BE2C (cell line): ENCODE measurements at regions not wholly inside any gene's neighbourhood (a gene's known extent, or its start where the extent isn't known, plus 50 kb on each side); places are given as distances from the start of the nearest gene placed in this dataset.

Experiments
- DNase-seq: peaks from one replicate; pipeline ENCODE4 v3.0.0-alpha.2; 2020
- H3K27me3 ChIP-seq: fragments of 250-450 bp; sonication (Bioruptor Pico); 2 replicates; pipeline ENCODE4 v1.5.1; 2020; ENCODE audit warnings: mild to moderate bottlenecking
- H3K36me3 ChIP-seq: fragments of 250-450 bp; sonication (Bioruptor Pico); 2 replicates; pipeline ENCODE4 v1.5.1; 2020; ENCODE audit warnings: mild to moderate bottlenecking
- H3K4me1 ChIP-seq: fragments of 250-450 bp; sonication (Bioruptor Pico); 2 replicates; pipeline ENCODE4 v1.5.1; 2020
- H3K4me3 ChIP-seq: 2 replicates; pipeline ENCODE4 v1.5.1; 2011; ENCODE audit warnings: low read depth, low read length
- H3K9me3 ChIP-seq: fragments of 250-450 bp; sonication (Bioruptor Pico); 2 replicates; pipeline ENCODE4 v1.5.1; 2020
- CTCF ChIP-seq: IDR thresholded peaks from 2 replicates; pipeline ENCODE4 v1.5.1; 2012; ENCODE audit warnings: mild to moderate bottlenecking, low read depth, low read length

GRCh38 chr12:125786143-125786542, 720.9 kb downstream of the AACS start:
- H3K9me3 ChIP-seq, result no peaks in the 10 kb centered on the region; the same call in 1 of the 2 replicates
- no peaks in the 10 kb centered on the region for H3K4me1 ChIP-seq
- no peaks in the 10 kb centered on the region for H3K27me3 ChIP-seq
- no peaks in the 10 kb centered on the region for H3K36me3 ChIP-seq
- H3K4me3 ChIP-seq, result no peak overlapping the region
- DNase-seq, result no peak
- TF ChIP-seq CTCF, result no peak

GRCh38 chr12:125794401-125794800, 729.2 kb downstream of the AACS start:
- H3K4me3 ChIP-seq, result no peak overlapping the region
- H3K27me3 ChIP-seq, result no peaks in the 10 kb centered on the region
- H3K36me3 ChIP-seq, result no peaks in the 10 kb centered on the region
- DNase-seq, result no peak
- no peak for TF ChIP-seq CTCF
- no peaks in the 10 kb centered on the region; the same call in 1 of the 2 replicates for H3K9me3 ChIP-seq
- no peaks in the 10 kb centered on the region for H3K4me1 ChIP-seq

- H3K36me3 ChIP-seq, result no peaks in the 10 kb centered on the region
- no peak for DNase-seq
- no peaks in the 10 kb centered on the region; the same call in 1 of the 2 replicates for H3K9me3 ChIP-seq
- no peaks in the 10 kb centered on the region for H3K4me1 ChIP-seq
- H3K4me3 ChIP-seq, result no peak overlapping the region
- TF ChIP-seq CTCF, result no peak
- H3K27me3 ChIP-seq, result no peaks in the 10 kb centered on the region
Measured at GRCh38 chr12:125797421-125798175, 732.4 kb downstream of the AACS start.

GRCh38 chr12:125804660-125805059, 739.4 kb downstream of the AACS start:
- TF ChIP-seq CTCF, result no peak
- Histone ChIP-seq H3K36me3 (no peaks in the 10 kb centered on the region), H3K4me1 (no peaks in the 10 kb centered on the region), H3K27me3 (no peaks in the 10 kb centered on the region), H3K4me3 (no peak overlapping the region), H3K9me3 (no peaks in the 10 kb centered on the region; the same call in none of the 2 replicates)
- DNase-seq, result no peak

GRCh38 chr12:125824276-125824675, 759.0 kb downstream of the AACS start:
- no peak for DNase-seq
- no peak for TF ChIP-seq CTCF
- H3K36me3 ChIP-seq, result no peaks in the 10 kb centered on the region
- no peaks in the 10 kb centered on the region for H3K9me3 ChIP-seq
- H3K27me3 ChIP-seq, result no peaks in the 10 kb centered on the region
- no peak overlapping the region for H3K4me3 ChIP-seq
- H3K4me1 ChIP-seq, result no peaks in the 10 kb centered on the region

- DNase-seq, result no peak
- no peak for TF ChIP-seq CTCF
- Histone ChIP-seq H3K9me3 (peaks cover 3% of the 10 kb centered on the region), H3K36me3 (no peaks in the 10 kb centered on the region), H3K4me3 (no peak overlapping the region), H3K4me1 (no peaks in the 10 kb centered on the region), H3K27me3 (no peaks in the 10 kb centered on the region)
Measured at GRCh38 chr12:125835852-125836251, 770.6 kb downstream of the AACS start.
